ENCODE measurements at regions not wholly inside any gene's neighbourhood (a gene's known extent, or its start where the extent isn't known, plus 50 kb on each side); places are given as distances from the start of the nearest gene placed in this dataset.

DNA sequence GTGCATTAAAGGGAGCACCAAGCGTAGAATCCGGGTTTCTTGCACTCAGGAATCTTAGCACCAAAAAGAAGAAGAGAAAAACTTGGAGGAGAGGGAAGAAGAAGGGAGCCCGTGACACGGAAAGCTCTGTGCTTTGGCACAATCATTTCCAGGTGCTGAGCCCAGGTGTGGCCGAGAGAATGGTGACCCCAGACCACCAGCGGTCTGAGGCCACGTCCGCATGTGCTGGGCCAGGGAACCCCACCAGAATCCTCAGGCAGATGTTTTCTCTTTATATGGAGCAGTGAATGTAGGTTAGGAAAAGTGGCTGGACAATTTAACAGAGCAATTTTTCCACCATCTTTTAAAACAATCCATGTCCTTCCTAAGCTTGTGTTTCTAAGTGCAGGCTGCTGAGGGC, 520.9 kb downstream of the EPHA4 start:
- no peak for DNase-seq (ENCODE audit: low spot score)

DNA sequence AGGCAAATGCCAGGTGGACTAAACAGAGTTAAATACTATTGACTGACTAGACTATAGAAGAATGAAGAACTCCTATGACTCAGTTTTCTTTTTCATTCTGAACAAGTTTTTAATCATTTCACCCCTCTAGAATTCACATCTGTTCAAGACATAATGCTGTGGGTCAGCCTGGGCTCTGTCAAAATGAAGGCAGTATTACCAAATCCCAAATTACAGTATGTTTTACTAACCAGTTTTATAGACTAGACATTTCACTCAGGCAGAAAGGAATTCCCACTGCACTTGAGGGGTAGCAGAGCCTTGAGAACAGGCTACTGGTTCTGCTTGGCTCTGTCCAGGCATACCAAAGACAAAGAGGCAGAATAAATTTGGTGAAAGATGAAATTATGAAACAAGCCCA, 511.7 kb downstream of the EPHA4 start:
- DNase-seq (ENCODE audit: low spot score): no peak

DNA sequence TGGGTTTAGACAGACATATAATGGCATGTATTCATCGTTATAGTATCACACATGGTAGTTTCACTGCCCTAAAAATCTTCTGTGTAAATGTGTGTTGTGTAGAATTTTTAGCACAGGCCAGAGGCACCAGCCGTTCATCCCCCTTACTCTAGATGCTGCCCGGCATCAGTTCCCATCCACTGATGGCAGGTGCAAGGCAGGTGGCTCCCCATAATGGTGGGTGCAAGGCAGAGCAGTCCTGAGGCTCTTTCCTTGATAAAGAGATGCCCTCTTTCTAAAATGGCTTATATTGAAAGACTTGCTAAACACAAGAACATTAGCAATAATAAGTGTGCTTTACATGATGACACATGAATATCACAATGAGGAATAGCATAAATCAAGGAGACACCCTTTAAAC, 508.5 kb downstream of the EPHA4 start:
- no peak for DNase-seq (ENCODE audit: low spot score)

DNA sequence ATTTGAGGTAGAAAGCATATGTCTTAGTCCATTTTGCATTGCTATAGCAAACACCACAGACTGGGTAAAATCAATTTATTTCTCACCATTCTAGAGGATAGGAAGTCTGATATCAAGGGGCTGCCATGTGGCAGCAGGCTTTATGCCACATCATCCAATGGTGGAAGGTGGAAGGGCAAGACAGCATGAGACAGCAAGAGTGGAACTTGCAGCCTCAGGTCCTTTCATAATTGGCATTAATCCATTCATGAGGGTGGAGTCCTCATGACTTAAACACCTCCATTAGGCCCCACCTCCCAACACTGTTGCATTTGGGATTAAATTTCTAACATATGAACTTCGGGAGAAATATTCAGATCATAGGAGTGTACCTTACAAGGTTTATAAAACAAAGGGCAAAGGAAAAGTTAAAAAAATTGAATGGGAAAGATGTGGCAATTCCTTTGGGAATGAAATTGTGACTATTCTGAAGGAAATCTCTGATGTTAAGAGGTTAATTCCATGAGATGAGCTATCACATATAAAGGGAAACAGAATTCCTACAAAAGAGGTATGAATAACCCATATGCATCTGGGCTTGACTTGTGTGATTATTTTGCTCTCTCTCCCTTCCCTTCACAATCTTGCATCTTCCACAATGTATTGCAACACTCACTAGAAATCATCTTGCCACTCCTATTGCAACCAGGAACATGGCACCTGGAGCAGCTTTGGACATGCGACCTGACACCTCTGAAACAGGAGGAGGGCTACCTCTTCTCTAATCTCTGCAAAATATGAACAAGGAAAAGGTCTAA, 507.8 kb downstream of the EPHA4 start:
- DNase-seq (ENCODE audit: low spot score): no peak

DNA sequence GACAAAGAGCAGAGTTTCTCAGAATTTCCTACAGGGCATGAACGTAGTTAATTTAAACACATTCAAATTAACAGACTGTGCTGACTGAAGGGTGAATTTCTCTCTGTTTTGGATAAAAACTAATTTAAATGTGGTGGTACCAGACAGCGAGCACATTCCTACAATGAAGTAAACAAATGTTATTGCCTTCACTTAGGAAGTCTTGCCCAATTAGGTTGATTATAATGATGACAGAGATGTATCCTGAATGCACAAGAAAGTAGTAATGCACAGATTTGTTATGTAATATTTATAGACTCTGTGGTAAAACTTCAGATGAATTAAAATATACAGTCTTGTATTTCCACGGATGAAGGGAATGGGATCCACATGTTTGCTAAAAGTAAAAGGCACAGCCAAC, 507.2 kb downstream of the EPHA4 start:
- no peak for DNase-seq (ENCODE audit: low spot score)

DNA sequence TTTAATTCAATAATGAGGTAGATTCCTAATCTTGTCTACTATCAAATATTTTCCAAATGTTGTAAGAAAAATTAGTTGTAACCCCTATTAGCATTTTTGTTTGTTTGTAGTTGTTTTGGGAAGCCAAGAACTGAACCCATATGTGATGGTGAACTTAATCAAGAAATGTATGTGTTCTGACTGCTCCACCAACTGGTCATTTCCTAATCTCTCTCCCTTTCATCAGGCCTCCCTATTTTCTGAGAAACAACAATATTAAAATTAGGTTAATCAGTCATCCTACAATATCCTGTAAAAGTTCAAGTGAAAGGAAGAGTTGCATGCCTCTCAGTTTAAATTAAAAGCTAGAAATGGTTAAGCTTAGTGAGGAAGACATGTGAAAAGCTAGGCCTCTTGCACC, 504.0 kb downstream of the EPHA4 start:
- no peak for DNase-seq (ENCODE audit: low spot score)

DNA sequence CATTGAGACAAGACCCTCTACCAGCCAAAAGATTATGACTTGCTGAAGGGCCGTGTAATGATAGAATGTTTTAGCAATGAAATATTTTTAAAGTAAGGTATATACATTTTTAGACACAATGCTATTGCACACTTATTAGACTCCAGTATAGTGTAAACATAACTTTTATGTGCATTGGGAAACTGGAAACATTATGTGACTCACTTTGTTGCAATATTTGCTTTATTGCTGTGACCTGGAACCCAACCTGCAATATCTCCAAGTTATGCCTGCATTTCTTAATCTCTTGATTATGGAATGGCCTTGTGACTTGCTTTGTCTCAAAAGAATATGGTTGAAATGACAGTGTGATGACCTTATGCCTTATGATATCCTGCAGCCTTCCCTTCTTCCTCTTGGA, 502.0 kb downstream of the EPHA4 start:
- no peak for DNase-seq (ENCODE audit: low spot score)

DNA sequence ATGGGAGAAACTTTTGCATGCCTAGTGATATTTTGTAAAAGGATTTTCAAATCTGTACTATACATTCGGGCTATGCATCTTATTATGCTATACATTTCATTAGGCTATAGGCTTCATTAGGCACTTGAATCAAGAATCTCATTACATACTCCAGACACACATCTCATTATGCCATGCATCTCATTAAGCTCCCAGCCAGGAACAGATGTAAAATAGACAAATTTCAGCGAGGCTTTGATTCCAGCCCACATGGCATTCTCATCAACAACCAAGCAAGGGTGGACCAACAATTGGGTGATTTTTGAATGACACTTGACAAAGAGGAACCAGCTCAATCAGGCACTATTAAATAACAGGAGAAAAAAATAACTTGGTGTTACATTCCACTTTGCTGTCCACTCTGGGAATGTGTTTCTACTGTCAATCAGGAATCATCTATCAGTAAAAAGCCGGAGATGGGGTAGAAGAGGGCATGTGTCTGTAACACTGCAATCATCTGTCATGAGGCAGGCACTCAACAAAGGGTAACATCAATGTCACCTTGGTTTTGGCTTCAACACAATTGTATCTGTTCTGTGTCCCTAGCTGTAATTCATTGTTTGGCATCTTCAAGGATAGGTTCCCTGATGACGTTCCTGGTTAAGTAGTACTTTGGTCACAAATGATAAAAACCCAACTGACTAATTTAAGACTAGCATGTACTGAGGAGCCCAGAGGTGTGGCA, 498.6 kb downstream of the EPHA4 start:
- no peak for DNase-seq (ENCODE audit: low spot score)

DNA sequence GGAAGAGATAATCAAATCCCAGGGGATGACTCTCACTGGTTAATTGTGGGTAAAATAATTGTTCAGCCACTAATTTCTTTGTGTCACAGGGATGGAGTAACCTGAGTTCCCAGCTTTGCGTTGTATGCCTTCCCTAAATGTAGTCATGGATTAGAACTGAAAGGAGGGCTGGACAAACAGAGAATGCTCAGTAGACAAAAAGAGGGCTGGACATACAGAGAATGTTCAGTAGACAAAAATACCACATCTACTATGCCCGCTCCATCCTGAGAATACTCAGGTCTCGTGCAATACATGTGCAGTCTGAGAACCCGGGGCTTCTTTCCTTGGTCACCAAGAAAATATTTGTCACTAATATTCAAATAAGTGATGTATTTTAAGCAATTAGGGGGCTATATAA, 497.9 kb downstream of the EPHA4 start:
- no peak for DNase-seq (ENCODE audit: low spot score)

DNA sequence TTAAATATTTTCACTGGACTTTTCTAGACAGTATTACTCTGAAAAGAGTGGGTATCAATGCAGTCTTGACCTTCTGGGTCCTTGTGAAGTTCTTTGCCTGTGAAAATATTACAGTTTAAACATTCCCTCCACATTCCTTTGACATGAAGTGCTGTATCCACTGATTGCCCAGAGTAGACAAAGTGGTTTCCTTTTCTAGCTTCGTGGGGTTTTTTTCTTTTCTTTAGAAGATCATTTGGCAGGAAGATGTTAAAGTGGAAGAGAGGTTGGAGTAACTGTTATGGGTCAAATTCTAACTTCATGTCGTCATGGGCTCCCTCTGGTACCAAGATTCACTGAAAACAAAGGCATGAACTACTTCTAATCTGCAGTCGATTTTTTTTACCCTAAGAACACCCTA, 496.9 kb downstream of the EPHA4 start:
- DNase-seq (ENCODE audit: low spot score): peak; percentile 33

DNA sequence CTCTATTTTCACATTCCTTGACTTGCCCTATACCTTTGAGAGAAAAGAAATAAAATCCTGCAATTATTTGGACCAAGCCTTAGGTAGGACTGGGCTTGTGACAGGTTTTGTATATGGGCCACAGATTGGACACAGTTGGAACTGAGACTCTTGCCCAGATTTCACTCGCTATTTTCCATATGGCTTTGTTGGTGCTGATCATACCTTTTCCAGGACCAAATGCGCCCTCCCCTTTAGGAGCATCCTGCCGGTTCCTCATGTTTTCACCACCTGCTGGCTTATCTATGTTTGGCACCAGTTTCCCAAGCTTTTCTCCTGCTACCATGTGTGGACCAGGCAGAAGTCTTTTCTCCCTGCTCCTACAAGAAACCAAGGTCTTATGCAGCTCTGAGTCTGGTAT, 494.9 kb downstream of the EPHA4 start:
- no peak for DNase-seq (ENCODE audit: low spot score)

DNA sequence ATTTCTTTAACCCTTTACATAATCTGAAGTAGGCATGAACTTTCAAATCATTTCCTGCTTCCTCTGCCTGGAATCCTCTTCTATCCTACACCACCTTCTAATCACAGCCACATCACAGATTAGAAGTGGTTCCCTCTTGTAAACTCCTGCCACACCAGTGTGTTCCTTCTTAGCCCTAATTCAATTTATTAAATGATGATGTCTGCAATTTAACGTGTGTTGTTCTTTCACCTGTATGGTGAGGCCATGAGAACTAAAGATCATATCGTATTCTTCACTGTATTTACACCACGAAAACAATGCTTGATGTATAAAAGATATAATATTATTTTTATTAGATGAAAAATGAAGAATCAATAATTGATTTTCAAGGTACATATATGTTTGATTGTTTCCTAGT, 494.3 kb downstream of the EPHA4 start:
- DNase-seq (ENCODE audit: low spot score): no peak

DNA sequence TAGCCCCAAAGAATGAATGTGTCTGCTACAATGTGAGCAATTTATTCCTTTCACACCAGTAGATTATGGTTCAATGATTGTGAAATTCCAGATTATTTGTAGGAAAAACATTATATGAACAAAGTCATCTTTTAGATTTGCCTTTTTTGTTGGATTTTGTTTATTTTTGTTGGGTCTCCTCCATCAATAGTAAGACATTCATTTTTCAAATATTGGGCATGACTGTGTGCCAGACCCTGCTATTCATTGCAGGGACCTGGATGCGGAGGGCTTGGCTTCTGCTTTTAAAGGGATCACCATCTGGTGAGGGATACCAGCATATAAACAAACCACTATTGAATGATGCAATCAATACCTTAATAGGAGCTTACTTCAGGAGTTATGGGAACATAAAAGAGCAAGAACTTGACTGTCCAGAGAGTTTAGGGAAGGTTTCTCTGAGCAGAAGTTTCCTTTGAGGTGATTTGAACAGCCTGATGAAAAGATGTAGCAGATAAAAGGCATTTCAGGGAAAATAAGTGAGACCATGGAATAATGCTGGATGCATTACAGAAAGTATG, 486.7 kb downstream of the EPHA4 start:
- DNase-seq (ENCODE audit: low spot score): no peak

DNA sequence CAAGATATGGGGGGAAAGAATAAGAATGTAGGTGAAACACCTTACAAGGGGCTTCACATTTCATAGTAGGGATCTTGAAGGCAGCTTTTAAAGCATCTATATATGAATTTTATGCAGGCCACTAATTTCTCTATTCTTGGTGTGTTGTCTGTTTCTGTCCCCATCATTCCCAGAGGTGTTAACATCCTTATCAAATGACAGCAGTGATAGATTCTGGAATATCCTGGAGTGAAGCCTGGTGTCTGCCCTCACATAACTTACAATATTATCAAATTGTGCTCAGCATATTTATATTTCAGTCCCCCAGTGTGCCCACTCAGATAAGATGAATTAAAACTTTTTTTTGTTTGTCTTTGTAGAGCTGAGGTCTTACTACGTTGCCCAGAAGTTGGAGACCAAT, 486.2 kb downstream of the EPHA4 start:
- DNase-seq (ENCODE audit: low spot score): no peak

DNA sequence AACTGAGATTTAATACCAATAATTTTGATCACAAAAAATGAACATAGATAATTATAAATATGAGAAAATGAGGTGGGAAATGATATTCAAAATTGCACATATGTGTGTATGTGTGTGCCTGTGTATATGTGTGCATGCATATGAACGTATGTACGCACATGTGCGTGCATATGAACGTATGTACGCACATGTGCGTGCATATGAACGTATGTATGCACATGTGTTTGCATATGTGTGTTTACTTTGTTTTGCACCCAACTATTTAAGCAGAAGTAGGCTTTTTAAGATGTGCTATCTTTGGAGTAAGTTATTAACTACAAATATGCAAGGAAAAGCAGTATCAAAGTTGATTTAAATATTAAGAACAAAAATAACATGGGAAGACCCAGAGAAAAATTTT, 484.3 kb downstream of the EPHA4 start:
- DNase-seq (ENCODE audit: low spot score): no peak

DNA sequence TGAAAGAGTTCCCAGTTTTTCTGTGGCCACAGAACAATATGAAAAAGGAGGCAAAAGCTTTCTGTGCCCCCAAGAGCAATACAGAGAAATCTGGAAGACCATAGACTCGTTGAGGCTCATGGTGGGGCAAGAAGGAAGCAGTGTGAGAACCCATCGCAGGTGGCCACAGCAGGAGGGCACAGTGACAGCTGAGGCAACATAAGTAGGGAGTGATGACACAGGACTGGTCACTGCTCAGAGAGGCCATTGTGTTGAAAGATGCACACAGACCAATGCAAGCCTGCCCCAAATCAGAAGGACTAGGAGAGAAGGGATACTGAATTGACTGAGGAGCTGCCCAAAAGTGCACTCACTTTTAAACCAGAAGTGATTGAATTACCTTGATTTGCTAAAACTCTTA, 483.6 kb downstream of the EPHA4 start:
- DNase-seq (ENCODE audit: low spot score): no peak

DNA sequence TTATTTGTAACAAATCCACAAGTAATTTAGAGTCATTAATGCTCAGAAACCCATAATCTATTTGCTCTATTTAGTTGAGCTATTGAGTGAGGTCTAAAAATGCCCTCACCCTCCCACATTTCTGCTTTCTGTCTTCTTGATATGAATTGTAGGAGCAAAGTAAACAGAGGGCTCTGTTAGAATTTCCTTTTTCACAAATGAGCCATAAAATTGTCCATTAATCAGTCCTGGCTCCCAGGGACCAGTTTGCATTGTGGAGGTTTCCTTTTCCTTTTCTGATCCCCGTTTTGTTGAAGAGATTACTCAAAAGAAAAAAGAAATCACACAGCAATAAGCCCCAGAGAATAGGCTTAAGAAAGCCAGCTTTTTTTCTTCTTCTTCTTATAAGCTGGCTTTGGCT, 476.7 kb downstream of the EPHA4 start:
- DNase-seq (ENCODE audit: low spot score): no peak

DNA sequence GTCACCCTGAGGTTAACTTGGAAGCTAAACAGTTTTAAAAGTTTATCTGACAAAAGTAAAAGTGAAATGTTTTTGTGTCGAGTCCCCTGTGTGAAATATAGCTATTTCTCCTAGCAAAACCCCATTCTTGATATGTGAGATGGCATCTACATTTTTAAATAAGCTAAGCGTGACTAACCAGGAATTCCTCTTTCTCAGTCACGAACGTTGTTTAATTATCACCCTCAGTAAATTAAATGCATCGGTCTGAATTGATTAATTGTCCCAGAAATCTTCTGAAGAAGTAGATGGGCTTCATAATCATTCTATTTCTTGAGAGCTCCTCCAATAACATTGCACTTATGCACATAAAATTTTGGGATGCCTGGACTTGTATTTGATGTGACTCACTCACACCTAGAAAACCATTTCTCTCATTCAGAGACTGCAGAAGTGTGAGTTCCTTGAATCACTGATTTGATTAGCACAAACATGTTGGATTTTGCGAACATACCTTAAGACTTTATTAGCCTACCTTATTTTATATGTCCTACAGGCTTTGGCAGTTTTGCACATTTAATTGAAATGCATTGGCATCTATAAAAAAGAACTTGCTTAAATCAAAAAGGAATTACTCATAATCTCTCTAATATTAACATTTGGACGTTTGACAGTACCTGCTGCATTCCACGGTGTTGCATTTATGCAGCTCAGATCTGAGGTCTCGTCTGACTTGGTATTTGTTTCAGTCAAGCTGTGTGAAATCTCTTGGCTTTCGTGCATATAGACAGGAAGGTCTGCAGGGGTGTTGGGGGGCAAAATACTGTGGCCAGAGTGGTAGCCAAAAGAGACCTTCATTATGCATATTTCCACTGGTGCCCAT, 475.2 kb downstream of the EPHA4 start:
- no peak for DNase-seq (ENCODE audit: low spot score)

DNA sequence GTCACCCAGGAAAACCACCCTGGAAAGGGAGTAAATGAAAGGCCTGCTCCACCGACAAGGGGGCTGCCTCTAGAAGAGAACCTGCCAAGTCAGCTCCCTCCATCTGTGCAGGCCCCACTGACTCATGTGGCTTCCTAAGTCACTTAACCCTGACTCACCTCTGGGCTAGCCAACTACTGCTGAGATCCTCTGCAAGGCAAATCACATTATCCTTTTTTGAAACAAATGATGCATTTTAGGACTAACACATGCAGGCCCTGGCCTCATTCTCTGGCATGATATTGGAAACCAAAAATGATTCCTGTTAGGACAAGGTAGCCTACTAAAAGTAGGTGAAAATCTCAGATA, 474.6 kb downstream of the EPHA4 start:
- peak; percentile 22 for DNase-seq (ENCODE audit: low spot score)

DNA sequence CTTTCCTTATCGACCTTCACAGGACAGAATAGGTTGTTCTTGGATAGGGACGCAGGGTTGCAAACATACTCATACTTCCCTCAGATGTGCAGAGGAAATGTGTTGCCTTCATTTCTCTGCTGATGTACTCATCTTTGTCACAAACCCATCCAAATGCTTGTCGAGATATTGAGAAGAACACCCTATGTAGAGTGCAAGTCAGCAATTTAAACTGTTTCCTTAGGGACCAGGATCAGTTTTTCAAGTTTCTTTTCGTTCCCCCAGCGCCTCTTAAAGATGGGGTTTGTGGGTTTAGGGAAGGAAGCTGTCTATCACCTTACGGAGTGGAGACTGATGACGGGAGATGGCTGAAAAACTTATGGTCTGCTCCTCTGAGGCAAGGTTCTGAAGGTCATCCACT, 474.2 kb downstream of the EPHA4 start:
- DNase-seq (ENCODE audit: low spot score): no peak

DNA sequence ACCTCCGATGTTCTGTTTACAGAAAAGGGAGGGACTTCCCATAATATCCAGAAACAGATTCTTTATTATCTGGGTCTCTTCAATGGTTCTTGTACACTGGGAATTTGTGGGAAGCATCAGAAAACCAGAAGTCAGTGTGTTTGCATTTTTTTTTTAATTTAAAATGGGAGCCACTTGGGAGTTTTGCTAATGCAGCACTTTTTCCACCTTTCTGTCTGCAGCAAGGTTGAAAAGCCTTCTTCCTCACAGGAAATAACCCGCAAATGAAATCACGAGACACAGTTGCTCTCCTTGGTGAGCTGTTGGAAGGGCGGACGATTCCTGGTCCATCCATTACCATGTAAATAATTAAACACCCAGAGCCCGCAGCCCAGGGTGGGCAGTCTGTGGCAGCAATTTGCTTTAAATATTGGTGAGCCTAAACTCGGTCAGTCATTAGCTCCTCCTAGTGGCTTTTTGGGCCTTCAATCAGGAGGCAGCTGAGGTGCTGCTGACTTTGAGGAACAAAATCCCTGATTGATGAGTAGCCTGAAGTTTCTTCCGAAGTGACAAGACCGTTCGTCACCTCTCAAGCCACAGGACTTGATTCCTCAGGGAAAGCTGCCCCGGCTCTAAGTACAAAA, 471.5 kb downstream of the EPHA4 start:
- DNase-seq (ENCODE audit: low spot score): no peak

Data from AG08396 (cell line).